HepG2 (cell line): ENCODE measurements at regions not wholly inside any gene's neighbourhood (a gene's known extent, or its start where the extent isn't known, plus 50 kb on each side); places are given as distances from the start of the nearest gene placed in this dataset.

Experiments
- ATAC-seq: fragments of 200-7000 bp; cut with Tn5 transposase; 3 replicates; pipeline ENCODE4 v1.9.1; 2020; ENCODE audit warnings: mild to moderate bottlenecking, moderate library complexity
- BruUV-seq: library from RNA; stranded (reverse); fragments of 400-500 nt; replicated peaks from 2 replicates; lab custom pipeline; 2021; lab: Mats Ljungman, UMichigan
- CTCF ChIA-PET: fragments of 300-600 bp; formaldehyde crosslinking; extraction: SDS; loops from one replicate; lab custom pipeline; 2021; ENCODE audit warnings: low total read pairs, inconsistent platforms, low intra/inter-chr PET ratio; lab: Yijun Ruan, JAX
- POLR2A ChIA-PET: fragments of 350-600 bp; sonication (Branson Sonifier 250); formaldehyde crosslinking; loops from one replicate; lab custom pipeline; 2020; ENCODE audit warnings: antibody characterized with exemption, inconsistent platforms; lab: Yijun Ruan, JAX
- DNase-seq: peaks from one replicate; pipeline ENCODE4 v3.0.0-alpha.2; 2015; ENCODE audit warnings: low spot score
- FAIRE-seq: peaks from 3 replicates; lab custom pipeline; 2011; peaks lifted over from hg19 to GRCh38; lab: Jason Lieb, UNC
- H2AFZ ChIP-seq: one replicate; pipeline ENCODE4 v1.6.1; 2011; ENCODE audit warnings: low read length, inconsistent platforms
- H3K27ac ChIP-seq: fragments of 300-600 bp; 3 replicates; pipeline ENCODE4 v1.8.0; 2011; ENCODE audit warnings: mixed run types, mild to moderate bottlenecking, mixed read lengths, low read length, inconsistent platforms; ENCODE audit not compliant: insufficient read depth; ENCODE audit errors: extremely low read length
- H3K27me3 ChIP-seq, 2 experiments: fragments of 200-600 bp in 1 of 2; 2 replicates in 1 of 2; 3 replicates in 1 of 2; pipeline versions ENCODE4 v1.6.0 to v1.8.0; 2011; ENCODE audit warnings: low read length in 2 of 2, mild to moderate bottlenecking in 2 of 2, moderate library complexity in 2 of 2, inconsistent platforms in 1 of 2; ENCODE audit not compliant: insufficient read depth in 2 of 2, control insufficient read depth in 1 of 2
- H3K36me3 ChIP-seq, 2 experiments: fragments of 200-600 bp in 1 of 2; replicated peaks in 1 of 2; 2 replicates in 1 of 2; 3 replicates in 1 of 2; pipeline versions ENCODE4 v1.5.1 to v1.8.0; 2011; ENCODE audit warnings: low read length in 2 of 2, inconsistent platforms in 1 of 2; ENCODE audit not compliant: insufficient read depth in 2 of 2, control insufficient read depth in 1 of 2
- H3K4me1 ChIP-seq: 2 replicates; pipeline ENCODE4 v1.5.1; 2012; ENCODE audit warnings: low read length, inconsistent platforms; ENCODE audit not compliant: insufficient read depth
- H3K4me2 ChIP-seq: 2 replicates; pipeline ENCODE4 v1.6.0; 2011; ENCODE audit warnings: low read depth, low read length, inconsistent platforms
- H3K4me3 ChIP-seq, 3 experiments: fragments of 200-600 bp in 1 of 3; sonication (generic), shearing (Covaris generic) in 1 of 3; replicated peaks in 1 of 3; 2 replicates each; pipeline ENCODE4 v1.5.1; 2011 to 2016; ENCODE audit warnings: low read length in 3 of 3, inconsistent platforms in 2 of 3, low read depth in 2 of 3, mild to moderate bottlenecking in 2 of 3, control low read depth in 1 of 3, mixed read lengths in 1 of 3; ENCODE audit not compliant: insufficient read depth in 1 of 3
- H3K79me2 ChIP-seq: one replicate; pipeline ENCODE4 v1.6.1; 2011; ENCODE audit warnings: low read length, inconsistent platforms; ENCODE audit not compliant: insufficient read depth
- H3K9ac ChIP-seq: 2 replicates; pipeline ENCODE4 v1.6.0; 2011; ENCODE audit warnings: mild to moderate bottlenecking, low read depth, low read length, inconsistent platforms; ENCODE audit not compliant: insufficient read depth
- H3K9me3 ChIP-seq: 2 replicates; pipeline ENCODE4 v1.5.1; 2012; ENCODE audit warnings: mild to moderate bottlenecking, low read length
- H4K20me1 ChIP-seq: 2 replicates; pipeline ENCODE4 v1.6.0; 2011; ENCODE audit warnings: inconsistent platforms, mild to moderate bottlenecking, low read length, moderate library complexity; ENCODE audit not compliant: insufficient read depth
- AFF4 ChIP-seq: sonication (generic); formaldehyde crosslinking; IDR thresholded peaks from 2 replicates; pipeline ENCODE4 v1.4.0; 2020; ENCODE audit warnings: missing genetic modification reagents
- ATF7-NPFF ChIP-seq: sonication (generic); formaldehyde crosslinking; IDR thresholded peaks from 2 replicates; pipeline ENCODE4 v1.8.1; 2023; ENCODE audit warnings: mild to moderate bottlenecking, low read depth, missing genetic modification reagents, moderate library complexity
- CAMTA2 ChIP-seq: sonication (generic); formaldehyde crosslinking; IDR thresholded peaks from 2 replicates; pipeline ENCODE4 v1.4.0; 2020; ENCODE audit warnings: mild to moderate bottlenecking, missing genetic modification reagents, borderline replicate concordance
- MBD4 ChIP-seq: IDR thresholded peaks from 2 replicates; pipeline ENCODE4 v1.6.1; 2012; ENCODE audit warnings: low read length, inconsistent platforms, borderline replicate concordance
- MYC ChIP-seq: sonication (generic); formaldehyde crosslinking; IDR thresholded peaks from 2 replicates; pipeline ENCODE4 v1.9.0; 2021; ENCODE audit warnings: missing genetic modification reagents, borderline replicate concordance
- PAXIP1 ChIP-seq: sonication (generic); formaldehyde crosslinking; conservative IDR thresholded peaks from 2 replicates; pipeline ENCODE4 v1.4.0; 2020; ENCODE audit warnings: mild to moderate bottlenecking, missing genetic modification reagents, moderate library complexity
- RXRA ChIP-seq: sonication (generic); formaldehyde crosslinking; IDR thresholded peaks from 2 replicates; pipeline ENCODE4 v1.5.1; 2020; ENCODE audit warnings: missing genetic modification reagents
- TRIM22 ChIP-seq: fragments of 450-650 bp; IDR thresholded peaks from 2 replicates; pipeline ENCODE4 v1.6.1; 2017
- ZBTB7B ChIP-seq: sonication (generic); formaldehyde crosslinking; IDR thresholded peaks from 2 replicates; pipeline ENCODE4 v1.4.0; 2020; ENCODE audit warnings: missing genetic modification reagents
- ZNF276 ChIP-seq: sonication (generic); formaldehyde crosslinking; IDR thresholded peaks from 2 replicates; pipeline ENCODE4 v1.4.0; 2020; ENCODE audit warnings: mild to moderate bottlenecking, low read depth, missing genetic modification reagents
- ZNF503 ChIP-seq: sonication (generic); formaldehyde crosslinking; IDR thresholded peaks from 2 replicates; pipeline ENCODE4 v1.4.0; 2020; ENCODE audit warnings: missing genetic modification reagents
- in situ Hi-C: cut with HindIII; loops from 2 replicates; pipeline ENCODE4 v1.10.0; 2017; ENCODE audit warnings: low pct_unique_long_range_greater_than_20kb; ENCODE audit not compliant: extremely low pct_ligation_motif_present
- intact Hi-C: fragments of 100-400 bp; cut with micrococcal nuclease; formaldehyde crosslinking; loops from one replicate; pipeline ENCODE4 v1.10.0; 2022; ENCODE audit not compliant: unreplicated experiment

GRCh38 chr19:28634019-28634328, 579.0 kb downstream of the UQCRFS1 start:
- no peak for TF ChIP-seq ATF7-NPFF
- no peak for TF ChIP-seq TRIM22
- TF ChIP-seq ZNF503 = no peak
- no peak for TF ChIP-seq ZBTB7B (CRISPR knock-in tag)
- TF ChIP-seq ZNF276 (CRISPR knock-in tag) = no peak
- TF ChIP-seq AFF4 (CRISPR knock-in tag) = no peak
- TF ChIP-seq PAXIP1 (CRISPR knock-in tag) = no peak
- no peak for TF ChIP-seq RXRA (CRISPR knock-in tag)
- TF ChIP-seq MBD4 = no peak
- no peak for TF ChIP-seq CAMTA2 (CRISPR knock-in tag)
- TF ChIP-seq MYC (CRISPR knock-in tag) = no peak
- no peak for DNase-seq
- ATAC-seq = no peak
- BruUV-seq = no TSS peak
- ChIA-PET POLR2A (no interaction called here), CTCF (no interaction called here)
- H3K4me3 ChIP-seq = no peak overlapping the region
- H3K36me3 ChIP-seq = no peaks in the 10 kb centered on the region
- H3K9ac ChIP-seq = no peak overlapping the region
- FAIRE-seq = no peak
- in situ Hi-C loops = no loop called here
- H3K9me3 ChIP-seq = peaks cover 81% of the 10 kb centered on the region
- intact Hi-C loops = no loop called here
- no peaks in the 10 kb centered on the region for H3K79me2 ChIP-seq
- no peak overlapping the region for H2AFZ ChIP-seq
- no peak overlapping the region for H3K4me2 ChIP-seq
- no peak overlapping the region for H3K27ac ChIP-seq
- no peaks in the 10 kb centered on the region for H4K20me1 ChIP-seq
- H3K27me3 ChIP-seq = no peaks in the 10 kb centered on the region
- H3K4me1 ChIP-seq = no peaks in the 10 kb centered on the region
